Type B pancreatic cell (in vitro differentiated cells): ENCODE measurements at regions not wholly inside any gene's neighbourhood (a gene's known extent, or its start where the extent isn't known, plus 50 kb on each side); places are given as distances from the start of the nearest gene placed in this dataset.

Source experiments
- DNase-seq: peaks from one replicate; pipeline ENCODE4 v3.0.0; 2021; ENCODE audit warnings: mixed read lengths; ENCODE audit not compliant: unreplicated experiment; ENCODE audit errors: extremely low spot score
- H3K27ac Mint-ChIP-seq: 2 replicates; pipeline ENCODE4 v1.8.0; 2021; ENCODE audit warnings: mild to moderate bottlenecking, mixed read lengths
- H3K27me3 Mint-ChIP-seq: 2 replicates; pipeline ENCODE4 v1.8.0; 2021; ENCODE audit warnings: mixed read lengths
- H3K36me3 Mint-ChIP-seq: 2 replicates; pipeline ENCODE4 v1.8.0; 2021; ENCODE audit warnings: mixed read lengths
- H3K4me1 Mint-ChIP-seq: one replicate; pipeline ENCODE4 v1.8.0; 2021; ENCODE audit warnings: mixed read lengths; ENCODE audit not compliant: unreplicated experiment
- H3K4me3 Mint-ChIP-seq: 2 replicates; pipeline ENCODE4 v1.8.0; 2021; ENCODE audit warnings: mild to moderate bottlenecking, mixed read lengths
- H3K9me3 Mint-ChIP-seq: 2 replicates; pipeline ENCODE4 v1.8.0; 2021; ENCODE audit warnings: mixed read lengths
- CTCF ChIP-seq: fragments of 200-600 bp; sonication (generic); conservative IDR thresholded peaks from 2 replicates; pipeline ENCODE4 v1.5.0; 2021; ENCODE audit warnings: antibody characterized with exemption, mild to moderate bottlenecking

- Mint-ChIP-seq H3K27me3 (peaks cover 48% of the 10 kb centered on the region), H3K36me3 (no peaks in the 10 kb centered on the region)
- no peak for TF ChIP-seq CTCF
These were observed 123.7 kb upstream of the TCERG1L start for GRCh38 chr10:131435232-131435631.

GRCh38 chr10:131435760-131436457 lies 124.4 kb upstream of the TCERG1L start:
- Mint-ChIP-seq H3K36me3 (no peaks in the 10 kb centered on the region), H3K27me3 (peaks cover 45% of the 10 kb centered on the region), H3K4me3 (no peak overlapping the region), H3K9me3 (no peaks in the 10 kb centered on the region), H3K27ac (no peak overlapping the region), H3K4me1 (no peaks in the 10 kb centered on the region)
- DNase-seq, result no peak
- no peak for TF ChIP-seq CTCF

More at GRCh38 chr10:131435232-131435631, 123.7 kb upstream of the TCERG1L start:
- Mint-ChIP-seq H3K4me1 (no peaks in the 10 kb centered on the region), H3K27ac (no peak overlapping the region), H3K4me3 (no peak overlapping the region), H3K9me3 (no peaks in the 10 kb centered on the region)
- DNase-seq, result no peak

- H3K27ac Mint-ChIP-seq, result peak overlapping the region; percentile 37
- no peaks in the 10 kb centered on the region for H3K9me3 Mint-ChIP-seq
- DNase-seq, result no peak
- H3K4me3 Mint-ChIP-seq, result peak overlapping the region; percentile 8
- no peaks in the 10 kb centered on the region for H3K4me1 Mint-ChIP-seq
- H3K36me3 Mint-ChIP-seq, result no peaks in the 10 kb centered on the region
- TF ChIP-seq CTCF, result no peak
- H3K27me3 Mint-ChIP-seq, result peaks cover 45% of the 10 kb centered on the region
These were observed 124.9 kb upstream of the TCERG1L start for GRCh38 chr10:131436458-131436857.

- peak overlapping the region; percentile 61 for H3K27ac Mint-ChIP-seq
- H3K4me1 Mint-ChIP-seq, result no peaks in the 10 kb centered on the region
- DNase-seq, result no peak
- H3K9me3 Mint-ChIP-seq, result no peaks in the 10 kb centered on the region
- H3K4me3 Mint-ChIP-seq, result no peak overlapping the region
- H3K36me3 Mint-ChIP-seq, result no peaks in the 10 kb centered on the region
- H3K27me3 Mint-ChIP-seq, result peaks cover 43% of the 10 kb centered on the region
- no peak for TF ChIP-seq CTCF
These were observed 126.3 kb upstream of the TCERG1L start for GRCh38 chr10:131437556-131438475.

- no peaks in the 10 kb centered on the region for H3K4me1 Mint-ChIP-seq
- no peak overlapping the region for H3K27ac Mint-ChIP-seq
- H3K36me3 Mint-ChIP-seq, result no peaks in the 10 kb centered on the region
- DNase-seq, result no peak
- H3K9me3 Mint-ChIP-seq, result no peaks in the 10 kb centered on the region
- no peak for TF ChIP-seq CTCF
- no peak overlapping the region for H3K4me3 Mint-ChIP-seq
- H3K27me3 Mint-ChIP-seq, result peaks cover 43% of the 10 kb centered on the region
These were observed 127.1 kb upstream of the TCERG1L start for GRCh38 chr10:131438665-131439064.
